CD14-positive monocyte (primary cell): ENCODE measurements at regions not wholly inside any gene's neighbourhood (a gene's known extent, or its start where the extent isn't known, plus 50 kb on each side); places are given as distances from the start of the nearest gene placed in this dataset.

ENCODE experiments used
- DNase-seq, 3 donors: peaks; one replicate each; pipeline ENCODE4 v3.0.0-alpha.2; 2011 to 2022
- H2AFZ ChIP-seq: 2 replicates; pipeline ENCODE4 v1.6.0; 2012; ENCODE audit warnings: mild to moderate bottlenecking, low read depth, low read length, inconsistent platforms; ENCODE audit not compliant: insufficient read depth, poor library complexity, severe bottlenecking
- H3K27ac ChIP-seq, 2 donors: 1 replicate in 1 of 2; 2 replicates in 1 of 2; pipeline ENCODE4 v1.5.1; 2012 to 2013; ENCODE audit warnings: low read length in 2 of 2, control low read depth in 1 of 2, inconsistent platforms in 1 of 2, low read depth in 1 of 2, mild to moderate bottlenecking in 1 of 2
- H3K27me3 ChIP-seq, 2 donors: one replicate each; pipeline versions ENCODE4 v1.6.0 to v1.6.1; 2011 to 2013; ENCODE audit warnings: low read length in 2 of 2; ENCODE audit not compliant: control insufficient read depth in 2 of 2, insufficient read depth in 2 of 2
- H3K36me3 ChIP-seq, 2 donors: replicated peaks in 1 of 2; 1 replicate in 1 of 2; 2 replicates in 1 of 2; pipeline versions ENCODE4 v1.5.1 to v1.6.1; 2012 to 2013; ENCODE audit warnings: low read length in 2 of 2, control low read depth in 1 of 2, inconsistent platforms in 1 of 2, mild to moderate bottlenecking in 1 of 2; ENCODE audit not compliant: insufficient read depth in 2 of 2, control insufficient read depth in 1 of 2
- H3K4me1 ChIP-seq, 2 donors: 1 replicate in 1 of 2; 2 replicates in 1 of 2; pipeline versions ENCODE4 v1.5.1 to v1.6.1; 2012 to 2013; ENCODE audit warnings: low read length in 2 of 2, control low read depth in 1 of 2, inconsistent platforms in 1 of 2, mild to moderate bottlenecking in 1 of 2, moderate library complexity in 1 of 2; ENCODE audit not compliant: insufficient read depth in 2 of 2, control insufficient read depth in 1 of 2
- H3K4me2 ChIP-seq: replicated peaks from 2 replicates; pipeline ENCODE3; 2012; ENCODE audit warnings: low read length, moderate library complexity, mild to moderate bottlenecking; ENCODE audit not compliant: poor library complexity, severe bottlenecking; ENCODE audit errors: extremely low read depth
- H3K4me3 ChIP-seq, 3 experiments: fragments of 200-600 bp in 1 of 3; sonication (generic) in 1 of 3; replicated peaks in 1 of 3; 1 replicate in 2 of 3; 2 replicates in 1 of 3; pipeline ENCODE4 v1.5.1; 2011 to 2013; ENCODE audit warnings: low read length in 3 of 3, mild to moderate bottlenecking in 3 of 3, control low read depth in 2 of 3, low read depth in 2 of 3, inconsistent platforms in 1 of 3, moderate library complexity in 1 of 3
- H3K79me2 ChIP-seq: 2 replicates; pipeline ENCODE4 v1.6.0; 2012; ENCODE audit warnings: mild to moderate bottlenecking, control low read depth, inconsistent platforms, low read length, moderate library complexity; ENCODE audit not compliant: insufficient read depth
- H3K9ac ChIP-seq: 2 replicates; pipeline ENCODE4 v1.6.0; 2017; ENCODE audit warnings: low read length, mild to moderate bottlenecking; ENCODE audit not compliant: insufficient read depth, poor library complexity, severe bottlenecking
- H3K9me3 ChIP-seq, 2 donors: replicated peaks in 1 of 2; 1 replicate in 1 of 2; 2 replicates in 1 of 2; pipeline versions ENCODE4 v1.5.1 to v1.6.1; 2012 to 2013; ENCODE audit warnings: low read length in 2 of 2, control low read depth in 1 of 2; ENCODE audit not compliant: control insufficient read depth in 1 of 2, insufficient read depth in 1 of 2
- H4K20me1 ChIP-seq: 2 replicates; pipeline ENCODE4 v1.6.0; 2012; ENCODE audit warnings: mild to moderate bottlenecking, low read length, control low read depth, moderate library complexity; ENCODE audit not compliant: insufficient read depth
- H3K27ac Mint-ChIP-seq, 7 donors: one replicate each; pipeline ENCODE4 v1.8.0; 2020; ENCODE audit warnings: mild to moderate bottlenecking in 7 of 7, mixed read lengths in 7 of 7, moderate library complexity in 6 of 7, inconsistent platforms in 2 of 7
- H3K27me3 Mint-ChIP-seq, 3 donors: one replicate each; pipeline ENCODE4 v1.8.0; 2021 to 2022; ENCODE audit warnings: low read depth in 3 of 3, mild to moderate bottlenecking in 3 of 3, mixed read lengths in 3 of 3, moderate library complexity in 3 of 3, inconsistent platforms in 1 of 3
- H3K36me3 Mint-ChIP-seq, 2 donors: one replicate each; pipeline ENCODE4 v1.8.0; 2020; ENCODE audit warnings: mixed read lengths in 2 of 2, inconsistent platforms in 1 of 2, mild to moderate bottlenecking in 1 of 2
- H3K4me1 Mint-ChIP-seq: one replicate; pipeline ENCODE4 v1.8.0; 2020; ENCODE audit warnings: mild to moderate bottlenecking, mixed read lengths
- H3K4me3 Mint-ChIP-seq, 2 donors: one replicate each; pipeline ENCODE4 v1.8.0; 2020; ENCODE audit warnings: mild to moderate bottlenecking in 2 of 2, mixed read lengths in 2 of 2, moderate library complexity in 1 of 2
- H3K9me3 Mint-ChIP-seq, 7 donors: one replicate each; pipeline ENCODE4 v1.8.0; 2020 to 2022; ENCODE audit warnings: mixed read lengths in 7 of 7, mild to moderate bottlenecking in 6 of 7, moderate library complexity in 6 of 7, inconsistent platforms in 2 of 7
- CTCF ChIP-seq: fragments of 200-600 bp; IDR thresholded peaks from one replicate; pipeline ENCODE4 v1.8.0; 2022; ENCODE audit warnings: antibody characterized with exemption, mild to moderate bottlenecking
- WGBS: methylation state at CpG from one replicate; pipeline ENCODE4 v1.1.5; 2013; ENCODE audit warnings: missing lambda C conversion rate; ENCODE audit not compliant: insufficient coverage; 5-methylcytosine and 5-hydroxymethylcytosine counted together
- intact Hi-C, 2 donors: fragments of 100-400 bp; cut with micrococcal nuclease; formaldehyde crosslinking; loops; one replicate each; pipeline versions ENCODE4 v1.15.0 to v1.15.1; 2023

- H3K4me3 Mint-ChIP-seq: no peak overlapping the region
- WGBS: no CpG with 5 or more reads among the region's 4 CpGs
- no peak for TF ChIP-seq CTCF
- no peaks in the 10 kb centered on the region for H3K4me1 Mint-ChIP-seq
- no peaks in the 10 kb centered on the region for H4K20me1 ChIP-seq
- peaks cover 0 to 2% (median 0%) of the 10 kb centered on the region in 7 donors for H3K9me3 Mint-ChIP-seq
- no peaks in the 10 kb centered on the region for H3K36me3 Mint-ChIP-seq
- H3K4me3 ChIP-seq: no peak overlapping the region
- no peaks in the 10 kb centered on the region for H3K4me1 ChIP-seq
- H3K27ac Mint-ChIP-seq: no peak overlapping the region
- no peaks in the 10 kb centered on the region for H3K36me3 ChIP-seq
- no peak for DNase-seq
- no peak overlapping the region for H3K27ac ChIP-seq
- no peak overlapping the region for H2AFZ ChIP-seq
- no peak overlapping the region for H3K4me2 ChIP-seq
- H3K9ac ChIP-seq: no peak overlapping the region
- intact Hi-C loops: no loop called here
- H3K79me2 ChIP-seq: no peaks in the 10 kb centered on the region
- H3K27me3 Mint-ChIP-seq: peaks cover 0 to 5% (median 2%) of the 10 kb centered on the region in 3 donors
- H3K27me3 ChIP-seq: no peaks in the 10 kb centered on the region
- no peaks in the 10 kb centered on the region for H3K9me3 ChIP-seq
Observed at GRCh38 chr2:100676346-100676745, 113.6 kb downstream of the PDCL3 start.

GRCh38 chr2:100677611-100678185, 114.9 kb downstream of the PDCL3 start:
- Mint-ChIP-seq H3K4me3 (no peak overlapping the region), H3K27me3 (peaks cover 0 to 5% (median 2%) of the 10 kb centered on the region in 3 donors), H3K36me3 (no peaks in the 10 kb centered on the region), H3K4me1 (no peaks in the 10 kb centered on the region), H3K9me3 (peaks cover 0 to 4% (median 1%) of the 10 kb centered on the region in 7 donors), H3K27ac (no peak overlapping the region)
- Histone ChIP-seq H3K9me3 (no peaks in the 10 kb centered on the region), H3K4me1 (no peaks in the 10 kb centered on the region), H3K4me3 (no peak overlapping the region), H3K9ac (no peak overlapping the region), H3K36me3 (no peaks in the 10 kb centered on the region), H4K20me1 (no peaks in the 10 kb centered on the region), H3K27me3 (no peaks in the 10 kb centered on the region), H3K27ac (no peak overlapping the region), H3K79me2 (no peaks in the 10 kb centered on the region), H2AFZ (no peak overlapping the region), H3K4me2 (no peak overlapping the region)
- DNase-seq: no peak
- 81% methylated on average over 6 of the region's 11 CpGs for WGBS
- intact Hi-C loops: no loop called here
- no peak for TF ChIP-seq CTCF
